ENCODE measurements at regions not wholly inside any gene's neighbourhood (a gene's known extent, or its start where the extent isn't known, plus 50 kb on each side); places are given as distances from the start of the nearest gene placed in this dataset.

- TF ChIP-seq EZH2 (IDR thresholded peaks at IDR 0.05; ENCODE audit: insufficient read depth, low read length): no peak
- TF ChIP-seq, protein P1, sequence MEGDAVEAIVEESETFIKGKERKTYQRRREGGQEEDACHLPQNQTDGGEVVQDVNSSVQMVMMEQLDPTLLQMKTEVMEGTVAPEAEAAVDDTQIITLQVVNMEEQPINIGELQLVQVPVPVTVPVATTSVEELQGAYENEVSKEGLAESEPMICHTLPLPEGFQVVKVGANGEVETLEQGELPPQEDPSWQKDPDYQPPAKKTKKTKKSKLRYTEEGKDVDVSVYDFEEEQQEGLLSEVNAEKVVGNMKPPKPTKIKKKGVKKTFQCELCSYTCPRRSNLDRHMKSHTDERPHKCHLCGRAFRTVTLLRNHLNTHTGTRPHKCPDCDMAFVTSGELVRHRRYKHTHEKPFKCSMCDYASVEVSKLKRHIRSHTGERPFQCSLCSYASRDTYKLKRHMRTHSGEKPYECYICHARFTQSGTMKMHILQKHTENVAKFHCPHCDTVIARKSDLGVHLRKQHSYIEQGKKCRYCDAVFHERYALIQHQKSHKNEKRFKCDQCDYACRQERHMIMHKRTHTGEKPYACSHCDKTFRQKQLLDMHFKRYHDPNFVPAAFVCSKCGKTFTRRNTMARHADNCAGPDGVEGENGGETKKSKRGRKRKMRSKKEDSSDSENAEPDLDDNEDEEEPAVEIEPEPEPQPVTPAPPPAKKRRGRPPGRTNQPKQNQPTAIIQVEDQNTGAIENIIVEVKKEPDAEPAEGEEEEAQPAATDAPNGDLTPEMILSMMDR (IDR thresholded peaks at IDR 0.05; ENCODE audit: insufficient read depth, low read depth, low read length): no peak
Measured at GRCh38 chr11:71081704-71082230, 170.6 kb downstream of the SHANK2 start.
